OCI-LY3 (cell line): ENCODE measurements at regions not wholly inside any gene's neighbourhood (a gene's known extent, or its start where the extent isn't known, plus 50 kb on each side); places are given as distances from the start of the nearest gene placed in this dataset.

Experiments used
- H2AFZ ChIP-seq: fragments of 200-600, 300-600 bp; shearing (Covaris generic); 2 replicates; pipeline ENCODE4 v1.6.0; 2014; ENCODE audit warnings: antibody characterized with exemption, low read depth, low read length
- H3K27ac ChIP-seq: fragments of 200-600, 300-600 bp; sonication (generic); 2 replicates; pipeline ENCODE4 v1.5.1; 2014; ENCODE audit warnings: mild to moderate bottlenecking, low read length, moderate library complexity, mixed read lengths
- H3K27me3 ChIP-seq: fragments of 200-600, 300-600 bp; sonication (generic); 2 replicates; pipeline ENCODE4 v1.6.1; 2014; ENCODE audit warnings: low read depth, low read length, mixed read lengths
- H3K36me3 ChIP-seq: fragments of 200-600, 300-600 bp; sonication (generic); replicated peaks from 2 replicates; pipeline ENCODE3; 2014; ENCODE audit warnings: low read depth, low read length, mixed read lengths
- H3K4me1 ChIP-seq: fragments of 300-600, 200-600 bp; sonication (generic); 2 replicates; pipeline ENCODE4 v1.6.1; 2014; ENCODE audit warnings: low read length, mixed read lengths
- H3K4me2 ChIP-seq: fragments of 200-600, 300-600 bp; sonication (generic); 2 replicates; pipeline ENCODE4 v1.6.1; 2014; ENCODE audit warnings: low read length, mixed read lengths
- H3K4me3 ChIP-seq: fragments of 300-600, 200-600 bp; sonication (generic); 2 replicates; pipeline ENCODE4 v1.5.1; 2014; ENCODE audit warnings: antibody characterized with exemption, mild to moderate bottlenecking, low read length, moderate library complexity
- H3K79me2 ChIP-seq: fragments of 300-600, 200-600 bp; shearing (Covaris generic); 2 replicates; pipeline ENCODE4 v1.6.1; 2014; ENCODE audit warnings: mild to moderate bottlenecking, low read length, mixed read lengths
- H3K9ac ChIP-seq: fragments of 300-600, 200-600 bp; shearing (Covaris generic); 2 replicates; pipeline ENCODE4 v1.6.0; 2014; ENCODE audit warnings: mild to moderate bottlenecking, low read length, moderate library complexity
- H3K9me3 ChIP-seq: fragments of 200-600, 300-600 bp; shearing (Covaris generic); 2 replicates; pipeline ENCODE4 v1.6.1; 2014; ENCODE audit warnings: low read length, mixed read lengths; ENCODE audit not compliant: insufficient read depth
- H4K20me1 ChIP-seq: fragments of 200-600, 300-600 bp; sonication (generic); 2 replicates; pipeline ENCODE4 v1.6.1; 2016; ENCODE audit warnings: low read length, mixed read lengths; ENCODE audit not compliant: insufficient read depth
- CTCF ChIP-seq: fragments of 200-600, 300-600 bp; sonication (generic); IDR thresholded peaks from 2 replicates; pipeline ENCODE4 v1.5.1; 2014; ENCODE audit warnings: antibody characterized with exemption, low read length, low read depth
- EZH2phosphoT487 ChIP-seq: fragments of 200-600 bp; shearing (Covaris generic); IDR thresholded peaks from 2 replicates; pipeline ENCODE4 v1.6.1; 2018; ENCODE audit warnings: antibody characterized with exemption, mixed run types, low read depth

DNA sequence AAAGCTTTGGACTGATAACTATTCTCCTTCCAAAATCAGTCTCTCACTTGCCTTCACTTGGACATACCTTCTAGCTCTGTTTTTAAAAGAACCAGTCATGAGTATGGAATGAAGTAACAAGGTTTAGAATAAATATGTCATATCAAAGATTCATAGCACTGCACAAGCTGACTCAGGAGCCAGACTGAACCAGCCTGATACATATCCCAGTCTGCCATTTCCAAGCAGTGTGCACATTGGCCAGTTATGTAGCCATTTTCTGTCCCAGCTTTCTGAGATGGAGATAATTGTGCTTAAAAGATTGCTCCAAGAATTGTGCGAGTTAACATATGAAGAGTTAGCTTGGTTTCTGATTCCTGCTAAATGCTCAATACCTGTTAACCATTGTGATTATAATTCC lies 311.3 kb downstream of the C11orf87 start:
- Histone ChIP-seq H3K4me3 (no peak overlapping the region), H3K36me3 (no peaks in the 10 kb centered on the region), H2AFZ (no peak overlapping the region), H3K9ac (no peak overlapping the region), H3K4me2 (no peak overlapping the region), H3K9me3 (no peaks in the 10 kb centered on the region), H3K27me3 (0 out of 2 replicates have a peak, but pooled peaks cover 2% of the 10 kb centered on the region), H3K27ac (no peak overlapping the region), H3K79me2 (no peaks in the 10 kb centered on the region), H4K20me1 (no peaks in the 10 kb centered on the region), H3K4me1 (no peaks in the 10 kb centered on the region)
- TF ChIP-seq EZH2phosphoT487 = no peak
- TF ChIP-seq CTCF = no peak

GRCh38 chr11:109734566-109734965 lies 312.6 kb downstream of the C11orf87 start:
- no peaks in the 10 kb centered on the region for H3K4me1 ChIP-seq
- TF ChIP-seq EZH2phosphoT487 (no peak), CTCF (no peak)
- H3K9me3 ChIP-seq = no peaks in the 10 kb centered on the region
- H3K9ac ChIP-seq = no peak overlapping the region
- no peaks in the 10 kb centered on the region for H3K36me3 ChIP-seq
- H3K4me2 ChIP-seq = no peak overlapping the region
- H3K27me3 ChIP-seq = 0 out of 2 replicates have a peak, but pooled peaks cover 2% of the 10 kb centered on the region
- H3K27ac ChIP-seq = no peak overlapping the region
- no peaks in the 10 kb centered on the region for H3K79me2 ChIP-seq
- H2AFZ ChIP-seq = no peak overlapping the region
- no peak overlapping the region for H3K4me3 ChIP-seq
- no peaks in the 10 kb centered on the region for H4K20me1 ChIP-seq

GRCh38 chr11:109735128-109735527 lies 313.1 kb downstream of the C11orf87 start:
- no peak overlapping the region for H3K4me3 ChIP-seq
- TF ChIP-seq EZH2phosphoT487 = no peak

GRCh38 chr11:109739379-109739778 lies 317.4 kb downstream of the C11orf87 start:
- Histone ChIP-seq H3K79me2 (no peaks in the 10 kb centered on the region), H3K27ac (no peak overlapping the region), H3K4me3 (no peak overlapping the region), H3K4me2 (no peak overlapping the region), H3K9me3 (no peaks in the 10 kb centered on the region), H3K27me3 (no peaks in the 10 kb centered on the region), H2AFZ (no peak overlapping the region), H3K4me1 (no peaks in the 10 kb centered on the region), H3K9ac (no peak overlapping the region), H3K36me3 (no peaks in the 10 kb centered on the region), H4K20me1 (no peaks in the 10 kb centered on the region)
- TF ChIP-seq CTCF (no peak), EZH2phosphoT487 (no peak)

More at GRCh38 chr11:109735128-109735527, 313.1 kb downstream of the C11orf87 start:
- no peak overlapping the region for H3K27ac ChIP-seq
- no peak overlapping the region for H3K4me2 ChIP-seq
- H2AFZ ChIP-seq = no peak overlapping the region
- no peaks in the 10 kb centered on the region for H3K4me1 ChIP-seq
- H3K27me3 ChIP-seq = 0 out of 2 replicates have a peak, but pooled peaks cover 2% of the 10 kb centered on the region
- no peak overlapping the region for H3K9ac ChIP-seq
- no peaks in the 10 kb centered on the region for H3K9me3 ChIP-seq
- H3K36me3 ChIP-seq = no peaks in the 10 kb centered on the region
- H4K20me1 ChIP-seq = no peaks in the 10 kb centered on the region
- no peaks in the 10 kb centered on the region for H3K79me2 ChIP-seq
